HuH-7 (cell line): ENCODE measurements at regions not wholly inside any gene's neighbourhood (a gene's known extent, or its start where the extent isn't known, plus 50 kb on each side); places are given as distances from the start of the nearest gene placed in this dataset.
A peak's percentile ranks its signal among the peaks of the same experiment; 100 is the strongest.

Source experiments
- DNase-seq: peaks from one replicate; pipeline ENCODE4 v3.0.0; 2011; ENCODE audit warnings: low spot score

DNA sequence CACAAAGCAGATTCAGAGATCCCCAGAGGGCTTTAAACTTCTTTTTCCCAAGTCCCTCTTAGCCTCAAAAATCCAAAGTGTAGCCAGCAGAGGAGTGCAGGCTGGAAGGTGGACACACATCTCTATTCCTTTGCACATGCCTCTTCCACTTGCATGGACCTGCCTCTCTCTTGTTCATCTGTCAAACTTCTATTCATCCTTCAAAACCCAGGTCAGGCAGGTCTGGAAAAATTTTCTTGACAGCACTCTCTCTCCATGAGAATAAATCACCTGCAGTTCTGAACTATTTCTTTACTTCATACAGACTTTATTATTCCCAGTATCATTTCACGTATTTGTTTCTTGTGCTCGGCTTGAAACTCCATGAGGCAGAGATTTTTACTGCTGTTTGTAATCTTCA is 127.5 kb downstream of the SS18 start:
- DNase-seq, result no peak

- DNase-seq, result no peak
These were observed 128.2 kb downstream of the SS18 start for GRCh38 chr18:25962176-25962575.

- DNase-seq, result no peak
These were observed 133.4 kb downstream of the SS18 start for GRCh38 chr18:25957017-25957416.

DNA sequence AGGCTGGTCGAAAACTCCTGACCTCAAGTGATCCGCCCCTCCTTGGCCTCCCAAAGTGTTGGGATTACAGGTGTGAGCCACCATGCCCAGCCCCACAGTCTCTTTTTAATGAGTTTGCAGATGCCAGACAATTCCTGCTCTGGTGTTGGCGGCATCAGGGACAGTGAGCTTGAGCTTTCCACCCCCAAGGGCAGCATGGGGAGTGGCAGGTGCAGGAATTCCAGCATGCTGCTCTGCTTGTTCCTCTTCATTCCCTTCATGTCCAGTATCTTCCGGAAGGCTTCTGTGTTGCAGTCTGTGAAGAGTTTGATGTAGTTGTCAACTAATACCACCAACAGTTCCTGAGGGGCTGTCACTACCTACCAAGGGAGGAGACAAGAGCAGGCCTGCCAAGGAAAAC is 137.3 kb downstream of the SS18 start:
- DNase-seq, result no peak

GRCh38 chr18:25950321-25950720 is 140.1 kb downstream of the SS18 start:
- no peak for DNase-seq

- DNase-seq, result no peak
These were observed 143.9 kb downstream of the SS18 start for GRCh38 chr18:25946540-25946939.

GRCh38 chr18:25935356-25935755 is 155.1 kb downstream of the SS18 start:
- DNase-seq, result no peak

DNA sequence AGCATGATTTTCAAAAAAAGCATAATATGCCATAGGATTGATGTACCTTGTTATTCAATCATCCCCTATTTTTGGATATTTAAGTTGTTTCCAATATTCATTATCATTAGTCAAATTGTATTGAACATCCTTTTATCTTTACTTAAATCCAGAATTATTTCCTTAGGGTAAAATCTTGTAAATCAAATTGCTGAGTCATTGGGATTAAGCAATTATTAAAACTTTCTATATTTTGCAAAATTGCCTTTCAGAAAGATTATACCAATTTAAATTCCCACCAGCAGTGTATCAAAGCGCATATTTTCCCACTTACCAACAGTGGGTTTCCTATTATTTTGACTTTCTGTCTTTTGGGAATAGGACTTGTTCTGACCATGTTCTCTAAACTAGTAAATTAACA is 159.3 kb downstream of the SS18 start:
- no peak for DNase-seq

DNA sequence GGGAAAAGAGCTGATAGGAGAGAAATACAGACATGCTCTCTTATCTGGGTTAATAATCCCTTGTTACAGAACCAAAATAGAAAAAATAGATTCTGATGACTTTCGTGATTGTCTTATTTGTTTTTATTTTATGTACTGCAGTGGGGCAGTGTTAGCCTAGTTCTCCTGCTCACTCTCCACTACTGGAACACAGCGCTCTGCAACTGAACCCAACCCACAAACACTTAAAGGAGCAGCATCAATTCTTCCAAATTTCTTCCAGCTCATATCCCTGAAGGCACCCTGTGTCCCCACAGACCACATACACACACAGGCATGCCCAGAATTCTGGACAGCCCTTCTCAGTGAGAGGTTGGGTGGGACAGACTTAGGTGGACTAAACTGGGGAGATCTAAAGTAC is 160.6 kb downstream of the SS18 start:
- DNase-seq, result no peak

DNA sequence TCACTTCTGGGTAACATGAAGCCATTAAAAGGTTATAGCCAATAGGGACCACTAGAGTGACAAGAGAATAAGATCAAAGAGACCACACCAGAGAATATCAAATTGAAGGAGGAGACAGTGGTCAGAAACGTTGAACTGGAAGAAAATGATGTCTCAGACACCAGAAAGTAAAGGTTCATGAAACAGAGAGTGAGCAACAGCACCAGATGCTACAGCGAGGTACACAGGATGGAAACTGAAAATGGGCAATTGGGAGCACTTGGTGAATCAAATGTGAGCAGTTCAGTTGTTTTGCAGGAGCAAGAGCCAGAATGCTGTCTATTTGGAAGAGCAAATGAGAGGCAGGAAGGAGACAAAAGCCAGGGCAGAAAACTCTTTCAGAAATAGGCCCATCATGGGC is 162.6 kb downstream of the SS18 start:
- DNase-seq, result no peak

- no peak for DNase-seq
These were observed 167.2 kb downstream of the SS18 start for GRCh38 chr18:25923193-25923592.

GRCh38 chr18:25921677-25922421 is 168.6 kb downstream of the SS18 start:
- DNase-seq, result peak; percentile 21

- DNase-seq, result no peak
These were observed 174.5 kb downstream of the SS18 start for GRCh38 chr18:25915907-25916306.

DNA sequence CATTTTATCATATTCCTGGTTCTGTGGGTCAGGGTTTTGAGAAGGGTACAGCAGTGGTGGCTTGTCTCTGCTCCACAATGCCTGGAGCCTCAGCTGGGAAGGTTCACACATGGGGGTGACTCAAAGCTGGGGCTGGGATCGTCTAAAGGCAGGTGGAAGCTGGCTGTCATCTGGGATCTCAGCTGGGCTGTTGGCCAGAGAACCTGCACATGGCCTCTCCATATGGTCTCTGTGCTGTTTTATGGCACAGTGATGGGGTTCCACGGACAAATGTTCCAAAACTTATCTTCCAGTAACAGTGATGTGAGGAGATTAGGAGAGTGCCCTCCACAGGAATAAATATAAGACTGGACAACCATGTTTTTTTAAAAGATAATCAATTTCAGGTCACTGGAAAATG is 191.4 kb downstream of the SS18 start:
- DNase-seq, result no peak

DNA sequence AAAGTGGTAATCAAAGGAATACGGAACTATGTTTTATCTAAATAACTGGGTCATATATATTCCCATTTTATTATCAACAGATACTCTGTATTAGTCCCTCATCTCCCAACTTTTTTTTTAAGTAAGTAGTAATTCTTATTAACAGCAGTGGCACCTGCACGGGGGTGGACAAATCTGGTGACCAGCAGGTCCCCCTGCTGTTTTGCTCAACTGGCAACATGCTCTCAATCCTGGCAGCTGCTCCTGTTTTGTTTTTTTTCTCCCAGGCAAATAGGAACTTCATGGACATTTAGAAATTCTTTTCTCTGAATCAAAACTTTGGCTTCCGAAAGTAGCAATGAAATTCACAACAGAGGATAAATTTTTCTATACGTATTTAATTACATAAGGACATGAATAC is 193.5 kb downstream of the SS18 start:
- no peak for DNase-seq

DNA sequence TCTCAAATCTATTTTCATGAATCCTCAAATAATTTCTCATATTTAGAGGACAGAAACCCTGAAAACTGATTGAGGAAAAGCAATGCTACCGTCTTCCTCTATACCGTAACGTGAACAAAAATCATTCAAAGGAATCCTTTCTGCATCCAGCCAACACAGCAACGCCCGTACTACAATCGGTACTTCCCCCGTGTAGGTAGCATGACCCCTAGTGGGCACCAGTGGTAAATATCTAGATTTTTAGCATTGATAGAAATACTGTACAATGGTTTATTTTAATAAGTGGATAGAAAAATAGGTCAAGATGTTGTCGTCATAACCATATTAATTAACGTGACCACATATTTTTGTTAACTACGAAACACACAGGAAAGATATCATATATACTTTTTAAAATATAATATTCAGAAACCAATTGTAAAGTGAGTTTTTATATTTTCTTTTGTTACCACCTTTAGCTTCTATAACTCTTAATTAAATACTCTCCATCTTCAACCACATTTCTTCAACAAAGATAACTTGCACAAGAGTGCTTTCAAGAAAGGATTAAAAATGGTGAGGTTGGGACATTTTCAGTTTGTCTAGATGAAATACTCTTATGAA is 194.1 kb downstream of the SS18 start:
- DNase-seq, result peak; percentile 21

- no peak for DNase-seq
These were observed 194.9 kb downstream of the SS18 start for GRCh38 chr18:25895518-25895917.

GRCh38 chr18:25886283-25886682 is 204.1 kb downstream of the SS18 start:
- no peak for DNase-seq

DNA sequence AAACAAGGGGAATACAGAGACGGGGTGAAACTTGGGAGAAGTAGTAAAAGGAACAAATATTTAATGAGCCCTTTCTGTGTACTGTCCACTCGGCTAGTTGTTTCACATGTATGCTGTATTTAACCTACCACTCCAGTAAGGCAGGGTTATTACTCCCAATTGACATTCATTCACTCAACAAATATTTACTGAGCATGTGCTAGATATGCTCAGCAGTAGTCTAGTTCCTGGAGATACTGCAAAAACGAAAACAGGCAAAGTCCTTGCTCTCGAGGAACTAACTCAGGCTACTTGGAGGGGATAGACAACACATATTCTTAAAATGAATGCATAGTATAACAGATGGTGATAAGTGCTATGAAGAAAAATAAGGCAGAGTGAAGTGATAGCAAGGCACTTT is 207.3 kb downstream of the SS18 start:
- DNase-seq, result no peak

DNA sequence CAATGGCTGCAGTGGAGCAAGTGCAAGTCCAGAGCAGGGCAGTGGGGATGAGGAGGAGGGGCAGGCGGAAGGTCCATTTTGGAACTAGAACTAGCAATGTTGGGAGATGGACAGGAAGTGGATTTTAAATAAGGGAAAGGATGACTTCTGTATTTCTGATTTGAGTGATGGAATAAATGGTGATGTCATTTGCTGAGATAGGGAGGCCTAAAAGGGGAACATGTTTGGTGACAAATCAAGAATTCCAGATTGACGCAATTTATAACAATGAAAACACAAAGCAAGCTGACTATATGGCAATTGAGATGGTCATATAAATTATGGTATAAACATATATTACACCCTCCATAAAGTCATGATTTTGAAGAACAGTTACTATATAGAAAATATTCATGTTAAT is 209.3 kb downstream of the SS18 start:
- no peak for DNase-seq

DNA sequence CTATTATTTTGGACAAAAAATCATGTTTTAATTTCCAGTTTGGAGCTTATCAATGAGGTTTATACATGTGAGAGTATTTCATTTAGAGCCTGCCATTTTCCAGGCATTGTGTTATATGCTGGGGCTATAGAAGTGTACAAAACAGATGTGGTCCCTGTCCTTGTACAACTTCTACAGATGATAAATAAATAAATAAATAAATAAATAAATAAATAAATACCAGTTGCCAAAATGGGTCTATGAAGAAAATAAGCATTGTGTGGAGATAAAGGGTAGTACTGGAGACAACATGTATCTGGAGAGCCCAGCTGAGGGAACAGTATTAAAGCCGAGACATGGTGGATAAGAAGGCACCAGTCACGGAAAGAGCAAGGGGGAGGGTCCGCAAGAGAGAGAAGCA is 210.0 kb downstream of the SS18 start:
- DNase-seq, result no peak

GRCh38 chr18:25876330-25876948 is 214.0 kb downstream of the SS18 start:
- DNase-seq, result no peak

- DNase-seq, result no peak
These were observed 214.7 kb downstream of the SS18 start for GRCh38 chr18:25875551-25876240.
